T-helper 9 cell (primary cell): ENCODE measurements at regions not wholly inside any gene's neighbourhood (a gene's known extent, or its start where the extent isn't known, plus 50 kb on each side); places are given as distances from the start of the nearest gene placed in this dataset.

Experiments used
- DNase-seq: peaks from one replicate; pipeline ENCODE4 v3.0.0-alpha.2; 2020

- DNase-seq = no peak
Measured at GRCh38 chr11:26048271-26048670, 283.7 kb upstream of the ANO3 start.

DNA sequence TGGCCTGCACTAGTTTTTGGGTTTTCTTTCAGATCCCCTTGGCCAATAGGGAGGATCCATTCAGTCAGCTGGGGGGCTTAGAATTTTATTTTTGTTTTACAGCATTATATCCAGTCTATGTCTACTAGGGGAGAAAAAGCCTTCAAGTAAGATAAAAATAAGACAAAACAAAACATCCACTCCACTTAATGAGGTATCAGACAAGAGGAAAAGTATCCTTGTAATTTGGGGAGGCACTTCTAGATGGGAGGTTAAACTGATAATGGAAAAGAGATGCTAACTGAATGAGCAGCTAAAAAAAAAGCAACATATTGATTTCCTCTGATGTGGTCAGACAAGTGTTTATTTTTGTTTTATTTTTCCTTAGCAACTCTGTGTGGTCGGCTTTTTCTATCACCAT lies 278.0 kb upstream of the ANO3 start:
- no peak for DNase-seq

- no peak for DNase-seq
Measured at GRCh38 chr11:26062660-26063059, 269.3 kb upstream of the ANO3 start.

- no peak for DNase-seq
Measured at GRCh38 chr11:26063915-26064314, 268.0 kb upstream of the ANO3 start.

- no peak for DNase-seq
Measured at GRCh38 chr11:26065944-26066343, 266.0 kb upstream of the ANO3 start.

DNA sequence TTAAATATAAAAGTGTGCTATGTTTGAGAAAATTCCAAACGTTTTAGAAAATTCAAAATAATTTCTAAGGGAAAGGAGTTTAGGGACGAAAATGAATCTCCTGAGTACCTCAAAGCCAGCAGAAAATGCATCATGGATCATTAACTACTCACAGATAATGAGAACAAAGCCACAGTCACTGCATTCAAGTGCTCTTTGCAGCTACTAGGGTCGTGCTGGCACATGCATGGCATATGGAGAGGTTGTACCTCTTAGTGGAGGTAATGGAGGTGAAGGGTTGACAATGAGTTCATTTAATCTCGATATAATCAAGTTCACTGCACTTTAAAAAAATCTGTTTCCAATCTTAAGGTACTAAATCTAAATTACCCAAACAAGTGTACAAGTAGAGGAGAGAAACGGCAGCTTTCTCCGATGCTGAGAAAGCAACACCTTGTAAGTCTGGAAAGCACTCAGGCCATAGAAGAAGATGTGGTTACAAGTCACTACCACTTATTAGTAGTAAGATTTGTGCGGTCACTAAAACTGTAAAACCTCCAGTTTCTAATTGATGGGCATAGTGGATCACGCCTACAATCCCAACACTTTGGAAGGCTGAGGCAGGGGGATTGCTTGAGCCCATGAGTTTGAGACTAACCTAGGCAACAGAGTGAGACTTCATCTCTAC lies 261.1 kb upstream of the ANO3 start:
- DNase-seq = no peak

DNA sequence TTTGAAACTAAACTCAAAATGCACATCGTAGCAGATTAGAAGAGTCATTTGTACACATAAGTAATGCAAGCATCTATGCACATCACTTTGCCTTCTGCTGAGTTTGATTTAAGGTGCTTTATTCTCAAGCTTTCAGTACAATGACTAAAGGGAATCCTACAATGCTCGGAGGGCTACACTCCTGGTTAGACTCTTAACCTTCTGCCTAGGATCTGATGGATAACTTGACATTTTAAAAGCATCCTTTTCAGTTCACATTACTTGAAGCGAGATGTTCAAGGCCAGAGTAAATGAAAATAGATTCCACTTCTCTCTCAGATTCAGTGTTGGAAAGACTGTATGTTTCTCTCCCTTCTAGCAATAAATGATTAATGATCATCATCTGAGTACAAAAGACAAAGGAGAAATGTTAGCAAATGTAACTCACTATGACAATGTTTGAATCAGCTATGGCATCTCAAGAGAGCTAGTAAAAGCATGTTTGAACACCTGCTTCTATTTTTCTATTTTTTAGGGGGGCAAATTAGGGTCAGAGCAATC lies 259.2 kb upstream of the ANO3 start:
- no peak for DNase-seq

DNA sequence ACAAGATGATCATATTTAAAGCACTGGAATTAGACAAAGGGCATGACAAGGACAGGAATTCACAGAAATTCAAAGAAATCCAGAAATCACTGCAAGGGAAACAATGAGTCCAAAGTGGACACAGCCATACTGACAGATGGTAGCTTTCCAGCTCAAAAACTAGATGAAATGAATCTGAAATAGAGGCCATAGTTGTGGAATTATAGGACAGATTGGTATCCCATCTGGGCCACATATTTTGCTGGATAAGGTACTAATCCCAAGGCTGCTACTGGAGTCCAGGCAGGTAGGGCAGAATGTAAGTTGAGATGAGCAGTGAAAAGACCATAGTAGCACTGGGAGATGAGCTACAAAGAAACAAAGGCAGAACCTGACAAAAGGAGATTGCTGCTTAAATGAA lies 258.3 kb upstream of the ANO3 start:
- no peak for DNase-seq

DNA sequence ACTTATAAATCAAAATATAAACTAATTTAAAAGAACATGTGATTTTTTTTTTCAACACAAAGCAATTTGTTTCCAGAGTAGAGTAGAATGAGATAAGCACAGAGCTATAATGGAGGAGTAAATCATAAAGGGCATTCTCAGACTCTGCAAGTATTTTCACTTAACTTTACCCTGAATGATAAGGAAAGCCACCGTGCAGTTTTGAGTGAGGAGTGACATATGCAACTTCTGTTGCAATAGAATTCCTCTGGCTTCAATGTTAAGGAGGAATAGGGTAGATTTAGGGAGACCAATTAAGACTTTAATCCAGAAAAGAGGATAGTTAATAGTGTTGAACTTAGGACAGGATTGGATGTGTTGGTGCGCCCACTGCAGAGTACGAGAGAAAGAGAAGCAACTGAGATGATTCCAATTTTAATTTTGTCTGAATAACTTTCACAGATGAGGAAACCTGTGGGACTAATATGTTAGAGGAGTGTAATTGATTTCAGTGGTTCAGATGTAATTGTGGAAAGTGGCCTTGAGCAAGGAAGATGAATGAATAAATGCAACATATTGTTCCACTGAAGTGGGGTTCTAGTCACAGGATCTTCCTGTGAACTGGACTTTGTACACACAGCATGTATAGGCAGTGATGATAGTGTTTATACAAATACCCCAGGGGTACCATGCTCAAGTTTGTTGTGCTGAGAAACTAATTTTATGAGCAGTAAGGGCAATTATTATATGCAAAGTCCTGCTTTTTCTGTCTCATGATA lies 255.5 kb upstream of the ANO3 start:
- no peak for DNase-seq

DNA sequence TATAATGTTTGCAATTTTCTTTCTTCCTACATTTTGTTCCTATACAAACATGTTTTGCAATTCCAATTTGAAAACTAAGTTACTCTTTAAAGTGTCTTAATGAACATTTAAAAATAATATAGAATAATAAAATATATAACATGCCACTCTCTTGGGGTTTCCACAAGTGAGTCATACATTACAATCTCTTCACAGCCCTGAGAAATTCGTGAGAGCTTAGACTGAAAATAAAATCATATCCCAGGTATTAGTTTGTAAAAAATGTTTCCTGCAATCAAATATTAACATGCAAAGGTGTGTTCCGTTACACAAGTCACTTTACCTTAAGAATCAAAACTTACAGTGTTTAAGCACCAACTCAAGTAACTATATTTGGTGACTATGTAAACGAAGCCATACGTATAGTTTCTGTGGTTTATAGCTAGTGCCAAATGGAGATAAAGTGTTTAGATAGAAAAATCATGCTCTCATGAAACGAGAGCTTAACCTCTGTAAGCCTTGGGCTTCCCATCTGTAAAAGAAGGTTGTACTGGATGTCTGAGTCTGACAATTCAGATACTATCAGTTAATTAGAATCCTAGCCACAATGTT lies 253.6 kb upstream of the ANO3 start:
- no peak for DNase-seq

GRCh38 chr11:26084313-26084712 lies 247.6 kb upstream of the ANO3 start:
- DNase-seq = no peak

DNA sequence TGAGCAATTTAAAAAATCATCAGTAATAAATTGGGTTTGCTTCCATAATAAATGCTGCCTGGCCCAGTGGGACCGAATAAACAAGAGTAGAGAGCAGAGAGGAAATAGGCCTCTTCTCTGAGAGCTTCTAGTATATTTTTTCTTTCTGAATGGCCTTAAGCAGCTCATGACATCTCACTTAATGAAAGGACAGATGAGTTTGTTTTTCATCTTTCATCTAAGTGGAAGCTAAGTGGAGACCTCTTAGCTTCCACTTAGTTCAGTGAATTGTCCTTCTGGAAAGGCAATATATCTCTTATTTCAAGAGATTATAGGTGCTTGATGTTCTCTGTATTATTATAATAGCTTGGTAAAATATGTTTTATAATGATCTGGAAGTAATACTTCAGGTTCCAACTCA lies 245.9 kb upstream of the ANO3 start:
- no peak for DNase-seq

- no peak for DNase-seq
Measured at GRCh38 chr11:26087120-26087935, 244.6 kb upstream of the ANO3 start.

GRCh38 chr11:26088391-26088790 lies 243.5 kb upstream of the ANO3 start:
- no peak for DNase-seq

- no peak for DNase-seq
Measured at GRCh38 chr11:26090651-26091050, 241.3 kb upstream of the ANO3 start.

- DNase-seq = no peak
Measured at GRCh38 chr11:26093206-26093605, 238.7 kb upstream of the ANO3 start.

- DNase-seq = no peak
Measured at GRCh38 chr11:26095340-26095739, 236.6 kb upstream of the ANO3 start.

- DNase-seq = no peak
Measured at GRCh38 chr11:26096451-26096850, 235.5 kb upstream of the ANO3 start.

DNA sequence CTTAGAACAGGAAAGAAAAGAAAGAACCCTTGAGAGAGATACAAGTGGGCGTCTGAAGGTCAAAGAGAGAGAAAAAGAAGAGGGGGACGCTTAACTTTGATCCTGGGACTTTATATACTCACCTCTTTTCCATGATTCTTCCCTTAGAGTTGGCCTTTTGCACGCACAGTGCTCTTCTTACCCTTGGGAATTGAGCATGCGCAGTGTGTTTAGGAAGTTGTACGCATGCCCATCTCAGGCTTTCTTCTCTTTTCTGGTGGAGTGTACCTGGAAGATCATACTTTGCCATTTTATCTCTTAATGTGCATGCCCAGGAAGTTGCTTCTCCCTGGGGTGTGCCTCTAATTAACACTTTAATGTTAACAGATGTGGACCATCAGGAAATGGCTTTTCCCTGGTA lies 229.6 kb upstream of the ANO3 start:
- DNase-seq = no peak

- DNase-seq = no peak
Measured at GRCh38 chr11:26105762-26106423, 226.0 kb upstream of the ANO3 start.

DNA sequence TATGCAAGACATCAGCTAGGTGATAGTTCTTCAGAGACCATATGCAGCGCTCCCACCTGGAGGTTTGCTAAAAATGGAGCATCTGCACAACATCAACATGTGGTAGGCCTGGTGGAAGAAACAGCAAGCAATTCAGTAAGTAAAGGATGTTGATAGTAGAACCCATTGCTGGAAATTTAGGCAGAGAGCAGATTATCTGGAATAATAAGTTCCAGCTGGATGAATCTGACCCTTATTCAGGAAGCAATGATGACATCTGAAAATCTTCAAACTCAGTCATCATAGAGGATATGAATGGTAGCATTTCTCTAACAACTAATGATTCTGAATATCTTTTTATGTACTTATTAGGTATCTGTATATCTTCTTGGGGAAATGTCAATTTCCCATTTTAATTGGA lies 225.2 kb upstream of the ANO3 start:
- no peak for DNase-seq

GRCh38 chr11:26109658-26110368 lies 222.1 kb upstream of the ANO3 start:
- DNase-seq = no peak
